ENCODE measurements at regions not wholly inside any gene's neighbourhood (a gene's known extent, or its start where the extent isn't known, plus 50 kb on each side); places are given as distances from the start of the nearest gene placed in this dataset.

GRCh38 chr10:9789996-9790395, 1227.7 kb upstream of the CELF2 start:
- POLR2A ChIA-PET, result no interaction called here
- no peaks in the 10 kb centered on the region for H3K9me3 Mint-ChIP-seq (ENCODE audit: unreplicated experiment)
- H3K4me1 ChIP-seq, result 0 out of 2 replicates have a peak, but pooled peaks cover 6% of the 10 kb centered on the region
- H3K36me3 Mint-ChIP-seq (ENCODE audit: insufficient read depth, unreplicated experiment), result no peaks in the 10 kb centered on the region
- H3K36me3 ChIP-seq (ENCODE audit: control insufficient read depth, insufficient read depth, low read length), result no peaks in the 10 kb centered on the region
- H3K9me3 ChIP-seq, result no peaks in the 10 kb centered on the region
- no peak overlapping the region for H3K4me3 Mint-ChIP-seq (ENCODE audit: unreplicated experiment)
- CTCF ChIA-PET, result no interaction called here
- H3K27me3 Mint-ChIP-seq (ENCODE audit: insufficient read depth, unreplicated experiment), result peaks cover 3% of the 10 kb centered on the region
- H3K4me3 ChIP-seq (ENCODE audit: low read depth, low read length), result no peak overlapping the region
- TF ChIP-seq CTCF (IDR thresholded peaks at IDR 0.05; ENCODE audit: insufficient read depth in 1 of 2, low read depth in 1 of 2, low read length in 1 of 2, severe bottlenecking in 1 of 2, unreplicated experiment in 1 of 2), result no peak
- no peaks in the 10 kb centered on the region for H3K4me1 Mint-ChIP-seq (ENCODE audit: low read depth, unreplicated experiment)
- H3K27me3 ChIP-seq (replicated peaks; ENCODE audit: control insufficient read depth, insufficient read depth, low read length), result no peaks in the 10 kb centered on the region
- DNase-seq, result no peak
- H3K27ac Mint-ChIP-seq (ENCODE audit: unreplicated experiment), result no peak overlapping the region
- intact Hi-C loops (cut with micrococcal nuclease; ENCODE audit: unreplicated experiment), result no loop called here
- BruUV-seq (replicated peaks), result no TSS peak

- TF ChIP-seq CTCF (IDR thresholded peaks at IDR 0.05; ENCODE audit: insufficient read depth in 1 of 2, low read depth in 1 of 2, low read length in 1 of 2, severe bottlenecking in 1 of 2, unreplicated experiment in 1 of 2), result no peak
- Mint-ChIP-seq H3K27me3 (ENCODE audit: insufficient read depth, unreplicated experiment) (peaks cover 3% of the 10 kb centered on the region), H3K9me3 (ENCODE audit: unreplicated experiment) (no peaks in the 10 kb centered on the region), H3K4me3 (ENCODE audit: unreplicated experiment) (no peak overlapping the region), H3K4me1 (ENCODE audit: low read depth, unreplicated experiment) (no peaks in the 10 kb centered on the region), H3K36me3 (ENCODE audit: insufficient read depth, unreplicated experiment) (no peaks in the 10 kb centered on the region), H3K27ac (ENCODE audit: unreplicated experiment) (no peak overlapping the region)
- intact Hi-C loops (cut with micrococcal nuclease; ENCODE audit: unreplicated experiment), result no loop called here
- CTCF ChIA-PET, result no interaction called here
- BruUV-seq (replicated peaks), result no TSS peak
- H3K27me3 ChIP-seq (replicated peaks; ENCODE audit: control insufficient read depth, insufficient read depth, low read length), result no peaks in the 10 kb centered on the region
- no peaks in the 10 kb centered on the region for H3K36me3 ChIP-seq (ENCODE audit: control insufficient read depth, insufficient read depth, low read length)
- DNase-seq, result no peak
- POLR2A ChIA-PET, result no interaction called here
- no peak overlapping the region for H3K4me3 ChIP-seq (ENCODE audit: low read depth, low read length)
- 0 out of 2 replicates have a peak, but pooled peaks cover 6% of the 10 kb centered on the region for H3K4me1 ChIP-seq
- no peaks in the 10 kb centered on the region for H3K9me3 ChIP-seq
These were observed 1225.5 kb upstream of the CELF2 start for GRCh38 chr10:9792181-9792580.

GRCh38 chr10:9796564-9796963, 1221.1 kb upstream of the CELF2 start:
- BruUV-seq (replicated peaks), result no TSS peak
- no peaks in the 10 kb centered on the region for H3K9me3 ChIP-seq
- no peaks in the 10 kb centered on the region for H3K36me3 ChIP-seq (ENCODE audit: control insufficient read depth, insufficient read depth, low read length)
- no peak overlapping the region for H3K4me3 ChIP-seq (ENCODE audit: low read depth, low read length)
- intact Hi-C loops (cut with micrococcal nuclease; ENCODE audit: unreplicated experiment), result no loop called here
- 0 out of 2 replicates have a peak, but pooled peaks cover 6% of the 10 kb centered on the region for H3K4me1 ChIP-seq
- Mint-ChIP-seq H3K4me3 (ENCODE audit: unreplicated experiment) (no peak overlapping the region), H3K27ac (ENCODE audit: unreplicated experiment) (no peak overlapping the region), H3K27me3 (ENCODE audit: insufficient read depth, unreplicated experiment) (no peaks in the 10 kb centered on the region), H3K9me3 (ENCODE audit: unreplicated experiment) (no peaks in the 10 kb centered on the region), H3K36me3 (ENCODE audit: insufficient read depth, unreplicated experiment) (no peaks in the 10 kb centered on the region), H3K4me1 (ENCODE audit: low read depth, unreplicated experiment) (no peaks in the 10 kb centered on the region)
- TF ChIP-seq CTCF (IDR thresholded peaks at IDR 0.05; ENCODE audit: insufficient read depth in 1 of 2, low read depth in 1 of 2, low read length in 1 of 2, severe bottlenecking in 1 of 2, unreplicated experiment in 1 of 2), result no peak
- no peak for DNase-seq
- ChIA-PET POLR2A (no interaction called here), CTCF (no interaction called here)
- no peaks in the 10 kb centered on the region for H3K27me3 ChIP-seq (replicated peaks; ENCODE audit: control insufficient read depth, insufficient read depth, low read length)
